ENCODE measurements at regions not wholly inside any gene's neighbourhood (a gene's known extent, or its start where the extent isn't known, plus 50 kb on each side); places are given as distances from the start of the nearest gene placed in this dataset.

DNA sequence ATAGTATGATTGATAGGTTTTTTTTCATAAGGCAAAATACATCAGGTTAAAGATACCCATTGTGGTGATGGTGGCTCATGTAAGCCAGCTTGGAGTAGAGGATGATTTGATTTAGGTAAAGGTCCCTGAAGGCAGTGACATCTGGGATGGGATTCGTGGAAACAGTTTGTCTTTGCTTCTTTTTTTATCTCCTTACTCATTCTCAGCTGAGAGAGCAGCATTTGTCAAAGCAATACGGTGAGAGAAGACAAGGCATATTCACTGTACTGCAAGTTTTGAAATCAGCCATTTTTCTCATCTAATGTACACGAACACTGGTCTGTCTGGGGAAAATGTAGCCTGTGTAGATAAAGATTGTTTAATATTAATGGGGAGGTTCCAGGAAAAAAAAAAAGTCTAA lies 749.1 kb downstream of the SQOR start:
- H3K27me3 ChIP-seq (ENCODE audit: control insufficient read depth, insufficient read depth, low read length): no peaks in the 10 kb centered on the region
- DNase-seq: no peak
- H3K36me3 ChIP-seq (replicated peaks; ENCODE audit: control insufficient read depth, insufficient read depth, low read length): no peaks in the 10 kb centered on the region
- H3K4me3 ChIP-seq (ENCODE audit: insufficient read depth, low read depth, low read length): no peak overlapping the region

GRCh38 chr15:46386356-46386755 lies 751.5 kb downstream of the SQOR start:
- Histone ChIP-seq H3K4me3 (ENCODE audit: insufficient read depth, low read depth, low read length) (no peak overlapping the region), H3K36me3 (replicated peaks; ENCODE audit: control insufficient read depth, insufficient read depth, low read length) (no peaks in the 10 kb centered on the region), H3K27me3 (ENCODE audit: control insufficient read depth, insufficient read depth, low read length) (no peaks in the 10 kb centered on the region)
- DNase-seq: no peak

DNA sequence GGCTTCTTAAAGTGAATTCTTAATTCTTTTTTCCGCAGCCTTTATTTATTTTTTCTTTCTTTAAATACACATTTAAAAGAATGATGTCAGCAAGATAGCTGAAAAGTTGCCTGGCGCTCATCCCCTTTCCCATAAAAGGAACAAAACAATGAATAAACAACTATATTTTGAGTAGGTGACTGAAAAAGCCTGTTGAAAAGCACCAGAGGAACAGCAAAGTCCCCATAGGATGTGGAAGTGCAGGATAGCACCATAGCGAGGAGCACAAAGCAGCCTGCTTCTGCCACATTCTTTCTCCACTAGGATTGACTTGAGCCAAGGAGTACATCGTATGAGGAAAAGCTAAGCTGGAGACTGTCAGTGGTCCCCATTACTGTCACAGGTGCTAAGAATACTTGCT lies 754.9 kb downstream of the SQOR start:
- no peak for DNase-seq
- no peaks in the 10 kb centered on the region for H3K36me3 ChIP-seq (replicated peaks; ENCODE audit: control insufficient read depth, insufficient read depth, low read length)

GRCh38 chr15:46394463-46394862 lies 759.6 kb downstream of the SQOR start:
- no peaks in the 10 kb centered on the region for H3K27me3 ChIP-seq (ENCODE audit: control insufficient read depth, insufficient read depth, low read length)
- DNase-seq: no peak
- H3K36me3 ChIP-seq (replicated peaks; ENCODE audit: control insufficient read depth, insufficient read depth, low read length): no peaks in the 10 kb centered on the region
- H3K4me3 ChIP-seq (ENCODE audit: insufficient read depth, low read depth, low read length): no peak overlapping the region

More for the DNA sequence above, 754.9 kb downstream of the SQOR start:
- Histone ChIP-seq H3K27me3 (ENCODE audit: control insufficient read depth, insufficient read depth, low read length) (no peaks in the 10 kb centered on the region), H3K4me3 (ENCODE audit: insufficient read depth, low read depth, low read length) (no peak overlapping the region)

GRCh38 chr15:46408312-46408711 lies 773.5 kb downstream of the SQOR start:
- Histone ChIP-seq H3K36me3 (replicated peaks; ENCODE audit: control insufficient read depth, insufficient read depth, low read length) (no peaks in the 10 kb centered on the region), H3K4me3 (ENCODE audit: insufficient read depth, low read depth, low read length) (no peak overlapping the region), H3K27me3 (ENCODE audit: control insufficient read depth, insufficient read depth, low read length) (no peaks in the 10 kb centered on the region)
- no peak for DNase-seq

- H3K27me3 ChIP-seq (ENCODE audit: control insufficient read depth, insufficient read depth, low read length): no peaks in the 10 kb centered on the region
- no peak for DNase-seq
- H3K36me3 ChIP-seq (replicated peaks; ENCODE audit: control insufficient read depth, insufficient read depth, low read length): no peaks in the 10 kb centered on the region
- no peak overlapping the region for H3K4me3 ChIP-seq (ENCODE audit: insufficient read depth, low read depth, low read length)
Observed at GRCh38 chr15:46409841-46410301, 775.0 kb downstream of the SQOR start.

DNA sequence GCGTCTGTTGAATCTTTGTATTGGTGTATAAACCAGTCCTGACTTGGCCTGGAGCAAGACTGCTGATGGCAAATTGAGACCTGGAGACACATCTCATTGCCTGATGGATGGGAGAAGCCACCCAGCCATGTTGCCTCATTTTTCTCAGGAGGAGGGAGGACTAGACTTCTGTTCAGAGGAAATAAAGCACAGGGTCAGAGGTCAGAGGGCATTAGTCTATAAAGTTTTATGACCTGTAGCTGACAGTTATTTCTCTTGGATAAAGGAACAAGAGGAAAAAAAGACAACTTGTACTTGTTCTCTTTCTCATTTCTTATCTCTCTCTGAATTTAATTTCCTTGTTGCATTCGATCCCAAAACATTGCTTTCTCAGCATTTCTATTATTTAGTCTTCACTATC lies 775.9 kb downstream of the SQOR start:
- no peaks in the 10 kb centered on the region for H3K27me3 ChIP-seq (ENCODE audit: control insufficient read depth, insufficient read depth, low read length)
- no peak for DNase-seq
- H3K36me3 ChIP-seq (replicated peaks; ENCODE audit: control insufficient read depth, insufficient read depth, low read length): no peaks in the 10 kb centered on the region
- no peak overlapping the region for H3K4me3 ChIP-seq (ENCODE audit: insufficient read depth, low read depth, low read length)

- no peak for DNase-seq
- H3K4me3 ChIP-seq (ENCODE audit: insufficient read depth, low read depth, low read length): no peak overlapping the region
- H3K27me3 ChIP-seq (ENCODE audit: control insufficient read depth, insufficient read depth, low read length): no peaks in the 10 kb centered on the region
- H3K36me3 ChIP-seq (replicated peaks; ENCODE audit: control insufficient read depth, insufficient read depth, low read length): no peaks in the 10 kb centered on the region
Observed at GRCh38 chr15:46411900-46412299, 777.1 kb downstream of the SQOR start.

GRCh38 chr15:46413799-46414198 lies 779.0 kb downstream of the SQOR start:
- Histone ChIP-seq H3K4me3 (ENCODE audit: insufficient read depth, low read depth, low read length) (no peak overlapping the region), H3K36me3 (replicated peaks; ENCODE audit: control insufficient read depth, insufficient read depth, low read length) (no peaks in the 10 kb centered on the region), H3K27me3 (ENCODE audit: control insufficient read depth, insufficient read depth, low read length) (no peaks in the 10 kb centered on the region)
- no peak for DNase-seq

DNA sequence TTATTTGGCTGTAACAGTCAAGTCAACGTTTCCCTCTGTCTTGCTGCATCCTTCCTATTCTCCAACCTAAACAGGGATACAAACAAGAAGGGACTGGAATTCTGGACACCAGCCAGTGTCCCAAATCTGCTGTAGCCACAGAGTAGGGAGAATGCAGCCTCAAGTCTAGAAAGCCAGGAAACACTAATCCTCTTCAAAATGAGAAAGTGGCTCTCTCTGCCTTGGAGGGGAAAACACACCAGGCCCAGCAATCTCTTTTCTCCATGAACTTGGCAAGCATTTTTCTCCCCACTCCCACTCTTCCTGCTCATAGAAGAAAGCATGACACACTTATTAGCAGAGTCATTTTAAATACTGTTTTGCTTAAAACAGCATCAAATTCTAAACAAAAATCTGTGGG lies 781.7 kb downstream of the SQOR start:
- Histone ChIP-seq H3K27me3 (ENCODE audit: control insufficient read depth, insufficient read depth, low read length) (no peaks in the 10 kb centered on the region), H3K4me3 (ENCODE audit: insufficient read depth, low read depth, low read length) (no peak overlapping the region), H3K36me3 (replicated peaks; ENCODE audit: control insufficient read depth, insufficient read depth, low read length) (no peaks in the 10 kb centered on the region)
- no peak for DNase-seq

DNA sequence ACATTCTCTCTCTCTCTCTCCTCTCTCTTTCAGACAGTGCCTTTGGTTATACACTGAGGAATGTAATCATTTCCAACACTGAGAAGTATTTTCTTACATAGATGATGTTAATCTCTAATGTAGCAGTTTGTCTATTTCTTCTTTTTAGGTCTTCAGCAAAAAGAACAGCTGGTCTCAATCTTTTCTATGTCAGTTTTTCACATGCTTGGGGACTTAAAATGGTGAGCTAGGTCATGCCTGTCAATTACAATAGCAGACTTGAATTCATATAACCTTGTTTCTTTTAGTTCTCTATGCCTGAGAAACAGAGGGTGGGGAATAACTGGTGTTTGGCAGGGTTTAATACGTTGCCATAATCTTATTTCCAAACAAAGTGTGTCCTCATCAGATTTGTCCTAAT lies 786.2 kb downstream of the SQOR start:
- no peak overlapping the region for H3K4me3 ChIP-seq (ENCODE audit: insufficient read depth, low read depth, low read length)
- no peak for DNase-seq
- H3K36me3 ChIP-seq (replicated peaks; ENCODE audit: control insufficient read depth, insufficient read depth, low read length): no peaks in the 10 kb centered on the region
- no peaks in the 10 kb centered on the region for H3K27me3 ChIP-seq (ENCODE audit: control insufficient read depth, insufficient read depth, low read length)

GRCh38 chr15:46441294-46442062 lies 806.6 kb downstream of the SQOR start:
- DNase-seq: no peak
- no peak overlapping the region for H3K4me3 ChIP-seq (ENCODE audit: insufficient read depth, low read depth, low read length)
- no peaks in the 10 kb centered on the region for H3K36me3 ChIP-seq (replicated peaks; ENCODE audit: control insufficient read depth, insufficient read depth, low read length)
- no peaks in the 10 kb centered on the region for H3K27me3 ChIP-seq (ENCODE audit: control insufficient read depth, insufficient read depth, low read length)

DNA sequence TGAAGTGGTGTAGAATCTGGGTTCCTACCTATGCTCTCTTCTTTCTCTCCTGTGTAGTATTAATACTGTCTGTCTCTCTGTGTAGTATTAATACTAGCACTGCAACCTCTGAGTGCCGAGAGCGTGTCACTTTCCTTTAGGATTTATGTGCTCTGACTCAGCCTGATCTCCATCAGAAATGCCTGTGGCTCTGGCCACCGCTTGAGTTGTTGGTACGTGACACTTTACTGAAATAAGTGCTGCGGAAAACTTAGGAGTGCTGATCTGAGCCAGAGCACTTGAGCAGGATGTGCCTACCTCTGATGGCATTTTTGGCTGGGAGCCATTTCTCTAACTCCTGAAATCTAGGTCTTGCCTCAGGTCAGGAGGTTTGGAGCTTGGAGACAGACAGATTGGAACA lies 807.4 kb downstream of the SQOR start:
- no peak overlapping the region for H3K4me3 ChIP-seq (ENCODE audit: insufficient read depth, low read depth, low read length)
- no peaks in the 10 kb centered on the region for H3K36me3 ChIP-seq (replicated peaks; ENCODE audit: control insufficient read depth, insufficient read depth, low read length)
- H3K27me3 ChIP-seq (ENCODE audit: control insufficient read depth, insufficient read depth, low read length): no peaks in the 10 kb centered on the region
- no peak for DNase-seq

GRCh38 chr15:46442901-46443590 lies 808.2 kb downstream of the SQOR start:
- Histone ChIP-seq H3K27me3 (ENCODE audit: control insufficient read depth, insufficient read depth, low read length) (no peaks in the 10 kb centered on the region), H3K36me3 (replicated peaks; ENCODE audit: control insufficient read depth, insufficient read depth, low read length) (no peaks in the 10 kb centered on the region), H3K4me3 (ENCODE audit: insufficient read depth, low read depth, low read length) (no peak overlapping the region)
- DNase-seq: no peak

GRCh38 chr15:46450112-46450809 lies 815.4 kb downstream of the SQOR start:
- Histone ChIP-seq H3K4me3 (ENCODE audit: insufficient read depth, low read depth, low read length) (no peak overlapping the region), H3K27me3 (ENCODE audit: control insufficient read depth, insufficient read depth, low read length) (no peaks in the 10 kb centered on the region), H3K36me3 (replicated peaks; ENCODE audit: control insufficient read depth, insufficient read depth, low read length) (no peaks in the 10 kb centered on the region)
- no peak for DNase-seq

All from H7 (cell line).